ENCODE measurements at regions not wholly inside any gene's neighbourhood (a gene's known extent, or its start where the extent isn't known, plus 50 kb on each side); places are given as distances from the start of the nearest gene placed in this dataset.

DNA sequence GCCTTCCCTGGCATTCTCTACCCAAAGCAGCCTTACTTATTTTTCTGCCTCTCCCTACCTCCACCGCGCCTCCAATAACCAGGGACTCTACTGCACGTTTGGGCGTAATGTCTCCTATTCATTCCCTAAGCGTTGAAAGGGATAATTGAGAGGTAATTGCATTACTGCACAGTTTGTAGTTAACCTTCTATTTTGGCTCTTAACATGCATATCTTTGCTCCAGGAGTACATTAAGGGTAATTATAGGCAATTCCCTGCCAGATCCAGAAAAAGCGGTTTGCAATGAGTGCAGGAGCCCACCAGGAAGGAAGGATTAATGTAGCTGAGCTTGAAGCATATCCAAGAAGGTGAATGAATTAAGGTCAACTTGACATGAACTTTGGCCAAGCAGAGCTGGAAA, 558.4 kb downstream of the TYW1 start:
- no peak overlapping the region for H2AFZ ChIP-seq (ENCODE audit: low read length)
- H3K79me2 ChIP-seq (ENCODE audit: insufficient read depth, low read length) = no peaks in the 10 kb centered on the region
- no peak overlapping the region for H3K4me2 ChIP-seq (ENCODE audit: low read depth, low read length, poor library complexity, severe bottlenecking)
- no peaks in the 10 kb centered on the region for H3F3A ChIP-seq (ENCODE audit: low read depth)
- no peaks in the 10 kb centered on the region for H3K27me3 ChIP-seq (ENCODE audit: insufficient read depth, low read length, poor library complexity, severe bottlenecking)
- no peak for TF ChIP-seq EZH2phosphoT487 (IDR thresholded peaks at IDR 0.05; ENCODE audit: borderline replicate concordance)
- TF ChIP-seq, protein P1, sequence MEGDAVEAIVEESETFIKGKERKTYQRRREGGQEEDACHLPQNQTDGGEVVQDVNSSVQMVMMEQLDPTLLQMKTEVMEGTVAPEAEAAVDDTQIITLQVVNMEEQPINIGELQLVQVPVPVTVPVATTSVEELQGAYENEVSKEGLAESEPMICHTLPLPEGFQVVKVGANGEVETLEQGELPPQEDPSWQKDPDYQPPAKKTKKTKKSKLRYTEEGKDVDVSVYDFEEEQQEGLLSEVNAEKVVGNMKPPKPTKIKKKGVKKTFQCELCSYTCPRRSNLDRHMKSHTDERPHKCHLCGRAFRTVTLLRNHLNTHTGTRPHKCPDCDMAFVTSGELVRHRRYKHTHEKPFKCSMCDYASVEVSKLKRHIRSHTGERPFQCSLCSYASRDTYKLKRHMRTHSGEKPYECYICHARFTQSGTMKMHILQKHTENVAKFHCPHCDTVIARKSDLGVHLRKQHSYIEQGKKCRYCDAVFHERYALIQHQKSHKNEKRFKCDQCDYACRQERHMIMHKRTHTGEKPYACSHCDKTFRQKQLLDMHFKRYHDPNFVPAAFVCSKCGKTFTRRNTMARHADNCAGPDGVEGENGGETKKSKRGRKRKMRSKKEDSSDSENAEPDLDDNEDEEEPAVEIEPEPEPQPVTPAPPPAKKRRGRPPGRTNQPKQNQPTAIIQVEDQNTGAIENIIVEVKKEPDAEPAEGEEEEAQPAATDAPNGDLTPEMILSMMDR (conservative IDR thresholded peaks at IDR 0.05; ENCODE audit: low read length) = no peak
- no peaks in the 10 kb centered on the region for H3K4me1 ChIP-seq (ENCODE audit: insufficient read depth, low read length, poor library complexity, severe bottlenecking)
- no peaks in the 10 kb centered on the region for H4K20me1 ChIP-seq (ENCODE audit: insufficient read depth, low read length, poor library complexity, severe bottlenecking)
- no peak overlapping the region for H3K4me3 ChIP-seq (ENCODE audit: low read length, poor library complexity, severe bottlenecking)
- H3K9me2 ChIP-seq (replicated peaks; ENCODE audit: low read depth, low read length) = no peaks in the 10 kb centered on the region
- no peak overlapping the region for H3K9ac ChIP-seq (ENCODE audit: low read depth, low read length, poor library complexity, severe bottlenecking)
- H3K36me3 ChIP-seq (ENCODE audit: insufficient read depth, low read length) = no peaks in the 10 kb centered on the region
- H3K9me3 ChIP-seq (ENCODE audit: insufficient read depth, low read depth, low read length) = no peaks in the 10 kb centered on the region

DNA sequence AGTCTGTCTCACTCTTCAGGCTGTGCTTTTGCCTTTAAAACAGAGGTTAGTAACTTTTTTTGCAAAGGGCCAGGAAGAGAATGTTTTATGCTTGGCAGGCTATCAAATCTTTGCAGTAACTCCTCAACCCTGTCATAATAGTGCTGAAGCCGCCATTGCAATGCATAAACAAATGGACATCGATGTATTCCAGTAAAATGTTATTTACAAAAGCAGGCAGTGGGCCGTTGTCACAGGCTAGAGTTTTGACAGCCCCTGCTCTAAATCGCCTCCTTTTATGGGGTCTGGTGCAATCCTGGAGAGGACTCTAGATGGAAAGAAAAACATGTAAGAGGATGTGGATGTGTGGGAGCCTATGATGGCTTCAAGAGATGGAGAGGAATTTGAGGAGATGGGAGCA, 568.3 kb downstream of the TYW1 start:
- Histone ChIP-seq H3K9me3 (ENCODE audit: insufficient read depth, low read depth, low read length) (no peaks in the 10 kb centered on the region; the same call in 1 of the 2 replicates), H3K36me3 (ENCODE audit: insufficient read depth, low read length) (no peaks in the 10 kb centered on the region), H3F3A (ENCODE audit: low read depth) (no peaks in the 10 kb centered on the region), H3K9me2 (replicated peaks; ENCODE audit: low read depth, low read length) (no peaks in the 10 kb centered on the region), H3K27me3 (ENCODE audit: insufficient read depth, low read length, poor library complexity, severe bottlenecking) (no peaks in the 10 kb centered on the region), H3K4me2 (ENCODE audit: low read depth, low read length, poor library complexity, severe bottlenecking) (no peak overlapping the region), H3K4me1 (ENCODE audit: insufficient read depth, low read length, poor library complexity, severe bottlenecking) (no peaks in the 10 kb centered on the region), H3K9ac (ENCODE audit: low read depth, low read length, poor library complexity, severe bottlenecking) (no peak overlapping the region), H3K79me2 (ENCODE audit: insufficient read depth, low read length) (no peaks in the 10 kb centered on the region), H4K20me1 (ENCODE audit: insufficient read depth, low read length, poor library complexity, severe bottlenecking) (no peaks in the 10 kb centered on the region), H3K4me3 (ENCODE audit: low read length, poor library complexity, severe bottlenecking) (no peak overlapping the region), H2AFZ (ENCODE audit: low read length) (no peak overlapping the region)
- TF ChIP-seq EZH2phosphoT487 (IDR thresholded peaks at IDR 0.05; ENCODE audit: borderline replicate concordance) = no peak

DNA sequence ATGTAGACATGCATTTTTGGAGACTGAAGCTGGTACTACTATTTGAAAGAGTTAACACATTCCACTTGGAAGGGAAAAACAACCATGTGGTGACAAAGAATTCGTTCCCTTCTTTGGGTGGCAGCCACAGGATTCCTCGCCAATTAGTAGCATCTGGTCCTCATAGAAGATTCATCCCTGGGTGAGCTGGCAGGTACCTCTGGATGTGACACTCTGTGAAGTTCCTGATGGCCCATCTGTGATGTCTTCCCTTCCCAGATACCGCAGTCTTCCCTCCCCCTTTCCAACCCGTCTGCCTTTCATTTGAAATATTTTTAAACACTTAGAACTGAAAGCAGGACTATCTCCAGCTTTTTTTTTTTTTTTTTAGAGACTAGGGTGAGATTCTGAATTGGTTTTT, 569.5 kb downstream of the TYW1 start:
- Histone ChIP-seq H3K36me3 (ENCODE audit: insufficient read depth, low read length) (no peaks in the 10 kb centered on the region), H3K9me3 (ENCODE audit: insufficient read depth, low read depth, low read length) (no peaks in the 10 kb centered on the region; the same call in 1 of the 2 replicates), H3K27me3 (ENCODE audit: insufficient read depth, low read length, poor library complexity, severe bottlenecking) (no peaks in the 10 kb centered on the region), H3K79me2 (ENCODE audit: insufficient read depth, low read length) (no peaks in the 10 kb centered on the region), H4K20me1 (ENCODE audit: insufficient read depth, low read length, poor library complexity, severe bottlenecking) (no peaks in the 10 kb centered on the region), H3K9me2 (replicated peaks; ENCODE audit: low read depth, low read length) (no peaks in the 10 kb centered on the region), H3K4me1 (ENCODE audit: insufficient read depth, low read length, poor library complexity, severe bottlenecking) (no peaks in the 10 kb centered on the region), H3K4me3 (ENCODE audit: low read length, poor library complexity, severe bottlenecking) (no peak overlapping the region), H3F3A (ENCODE audit: low read depth) (no peaks in the 10 kb centered on the region), H3K4me2 (ENCODE audit: low read depth, low read length, poor library complexity, severe bottlenecking) (no peak overlapping the region), H2AFZ (ENCODE audit: low read length) (no peak overlapping the region), H3K9ac (ENCODE audit: low read depth, low read length, poor library complexity, severe bottlenecking) (no peak overlapping the region)
- TF ChIP-seq, protein P1 (conservative IDR thresholded peaks at IDR 0.05; ENCODE audit: low read length) = no peak
- TF ChIP-seq EZH2phosphoT487 (IDR thresholded peaks at IDR 0.05; ENCODE audit: borderline replicate concordance) = no peak

DNA sequence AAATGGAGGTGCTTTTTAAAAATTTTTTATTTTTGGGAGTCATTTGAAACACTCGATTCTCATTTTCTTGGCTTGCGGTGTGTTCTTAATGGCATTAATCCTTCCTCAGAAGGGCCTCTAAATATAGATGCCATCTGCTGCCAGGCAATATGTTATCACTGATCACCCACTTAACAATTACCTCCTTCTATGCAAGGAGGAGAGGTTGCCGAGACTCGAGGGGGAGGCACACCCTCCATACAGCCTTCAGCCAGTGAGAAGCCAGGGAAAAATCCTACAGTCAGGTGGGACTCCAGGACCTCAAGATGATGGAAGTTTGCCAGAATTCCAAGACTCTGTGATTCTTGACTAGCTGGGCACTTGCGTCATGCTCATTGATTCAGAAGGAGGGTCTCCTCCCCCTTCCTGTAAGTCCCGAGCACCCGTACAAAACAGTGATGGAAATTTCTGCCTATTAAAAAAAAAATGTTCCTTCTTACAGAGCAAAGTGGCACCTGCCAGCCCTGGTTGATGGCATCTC, 574.5 kb downstream of the TYW1 start:
- Histone ChIP-seq H3K36me3 (ENCODE audit: insufficient read depth, low read length) (no peaks in the 10 kb centered on the region), H3K4me1 (ENCODE audit: insufficient read depth, low read length, poor library complexity, severe bottlenecking) (no peaks in the 10 kb centered on the region), H3K4me3 (ENCODE audit: low read length, poor library complexity, severe bottlenecking) (no peak overlapping the region), H3K27me3 (ENCODE audit: insufficient read depth, low read length, poor library complexity, severe bottlenecking) (no peaks in the 10 kb centered on the region), H3K9ac (ENCODE audit: low read depth, low read length, poor library complexity, severe bottlenecking) (no peak overlapping the region), H3K9me3 (ENCODE audit: insufficient read depth, low read depth, low read length) (no peaks in the 10 kb centered on the region), H3F3A (ENCODE audit: low read depth) (no peaks in the 10 kb centered on the region), H2AFZ (ENCODE audit: low read length) (no peak overlapping the region), H3K79me2 (ENCODE audit: insufficient read depth, low read length) (no peaks in the 10 kb centered on the region), H3K4me2 (ENCODE audit: low read depth, low read length, poor library complexity, severe bottlenecking) (no peak overlapping the region), H3K9me2 (replicated peaks; ENCODE audit: low read depth, low read length) (no peaks in the 10 kb centered on the region), H4K20me1 (ENCODE audit: insufficient read depth, low read length, poor library complexity, severe bottlenecking) (no peaks in the 10 kb centered on the region)
- TF ChIP-seq EZH2phosphoT487 (IDR thresholded peaks at IDR 0.05; ENCODE audit: borderline replicate concordance) = no peak
- TF ChIP-seq, protein P1 (conservative IDR thresholded peaks at IDR 0.05; ENCODE audit: low read length) = no peak
